Esophagus muscularis mucosa (tissue), 4 donors: ENCODE measurements at regions not wholly inside any gene's neighbourhood (a gene's known extent, or its start where the extent isn't known, plus 50 kb on each side); places are given as distances from the start of the nearest gene placed in this dataset.

Experiments
- CTCF ChIP-seq, 3 experiments: fragments of 200-600 bp in 2 of 3; fragments of 450-650 bp in 1 of 3; sonication (generic) in 2 of 3; IDR thresholded peaks; one replicate each; pipeline ENCODE4 v1.5.1; 2017 to 2019; ENCODE audit warnings: antibody characterized with exemption in 3 of 3, mild to moderate bottlenecking in 2 of 3, moderate library complexity in 1 of 3
- EP300 ChIP-seq: sonication (generic); formaldehyde crosslinking; IDR thresholded peaks from one replicate; pipeline ENCODE4 v1.6.1; 2017; ENCODE audit warnings: antibody characterized with exemption
- POLR2A ChIP-seq: fragments of 450-650 bp; IDR thresholded peaks from one replicate; pipeline ENCODE4 v1.6.1; 2017; ENCODE audit warnings: antibody characterized with exemption, moderate library complexity, mild to moderate bottlenecking, low read depth
- POLR2AphosphoS5 ChIP-seq, 2 donors: sonication (generic); formaldehyde crosslinking; IDR thresholded peaks; one replicate each; pipeline ENCODE4 v1.6.1; 2017; ENCODE audit warnings: antibody characterized with exemption in 2 of 2

DNA sequence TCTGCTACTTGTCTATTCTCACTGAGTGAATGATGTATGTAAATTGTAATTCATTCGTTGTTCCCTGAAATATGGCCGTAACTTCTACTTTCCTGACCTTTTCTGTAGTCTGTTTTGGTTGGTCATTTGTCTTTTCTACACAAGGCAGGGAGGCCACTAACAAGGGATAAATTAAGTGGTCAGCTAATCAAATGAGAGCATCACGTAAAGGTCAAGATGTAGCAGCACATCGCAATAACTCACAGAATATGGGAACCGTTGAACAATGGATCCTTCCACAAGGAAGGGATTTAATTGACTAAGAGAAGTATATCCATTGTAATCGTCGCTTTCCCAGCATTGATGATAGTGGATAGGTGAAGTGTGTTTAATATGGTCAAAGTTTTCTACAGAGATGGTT, 171.1 kb downstream of the DMRT2 start:
- TF ChIP-seq CTCF (IDR thresholded peaks at IDR 0.05), result no peak
- TF ChIP-seq POLR2A, result no peak
- no peak for TF ChIP-seq POLR2AphosphoS5 (IDR thresholded peaks at IDR 0.05)
- TF ChIP-seq EP300, result no peak
